Adrenal gland (tissue), 9 donors: ENCODE measurements at regions not wholly inside any gene's neighbourhood (a gene's known extent, or its start where the extent isn't known, plus 50 kb on each side); places are given as distances from the start of the nearest gene placed in this dataset.

ENCODE experiments used
- DNase-seq, 7 donors: peaks; one replicate each; pipeline ENCODE4 v3.0.0-alpha.2; 2019 to 2020
- H3K27ac ChIP-seq, 5 donors: fragments of 200-600 bp; sonication (generic) in 4 of 5; 1 replicate in 3 of 5; 2 replicates in 2 of 5; pipeline versions ENCODE4 v1.5.1 to v1.8.0; 2016 to 2020; ENCODE audit warnings: mild to moderate bottlenecking in 1 of 5
- H3K27me3 ChIP-seq: fragments of 200-600 bp; 2 replicates; pipeline ENCODE4 v1.8.0; 2021
- H3K36me3 ChIP-seq, 2 donors: fragments of 200-600 bp; replicated peaks in 1 of 2; 1 replicate in 1 of 2; 2 replicates in 1 of 2; pipeline versions ENCODE4 v1.5.1 to v1.8.0; 2018 to 2022
- H3K4me1 ChIP-seq, 2 donors: fragments of 200-600 bp; replicated peaks in 1 of 2; 1 replicate in 1 of 2; 2 replicates in 1 of 2; pipeline versions ENCODE4 v1.5.1 to v1.8.0; 2018 to 2021
- H3K4me3 ChIP-seq, 4 donors: fragments of 200-600 bp; sonication (generic) in 3 of 4; one replicate each; pipeline ENCODE4 v1.5.1; 2016 to 2018
- H3K9me3 ChIP-seq, 3 donors: fragments of 200-600 bp; sonication (generic) in 1 of 3; replicated peaks in 1 of 3; 1 replicate in 2 of 3; 2 replicates in 1 of 3; pipeline versions ENCODE4 v1.5.1 to v1.8.0; 2016 to 2021
- POLR2A ChIP-seq, 2 donors: fragments of 450-650 bp; IDR thresholded peaks; one replicate each; pipeline ENCODE4 v1.6.1; 2017; ENCODE audit warnings: antibody characterized with exemption in 2 of 2, mild to moderate bottlenecking in 2 of 2, moderate library complexity in 1 of 2
- WGBS, 4 donors: extraction: QIAGEN DNeasy Blood & Tissue Kit in 2 of 4; methylation state at CpG; one replicate each; pipeline versions ENCODE4 v1.1.5 to v1.1.7; 2013 to 2017; 5-methylcytosine and 5-hydroxymethylcytosine counted together
- intact Hi-C, 2 donors: fragments of 100-400 bp; cut with DNase I; formaldehyde crosslinking; loops; one replicate each; pipeline versions ENCODE4 v1.14.1 to v1.15.0; 2022 to 2023
- TF ChIP-seq, protein P1 (sequence below), 6 experiments: fragments of 450-650 bp in 4 of 6; fragments of 200-600 bp in 2 of 6; sonication (generic) in 1 of 6; IDR thresholded peaks; 1 replicate in 5 of 6; 2 replicates in 1 of 6; pipeline versions ENCODE4 v1.5.1 to v1.8.0; 2016 to 2021; ENCODE audit warnings: antibody characterized with exemption in 6 of 6, mild to moderate bottlenecking in 2 of 6, moderate library complexity in 1 of 6
- donor health status: healthy with polysubstance abuse.
- donor health status: Bipolar disorder and iron deficiency.
- donor health status: DM: yes; HTN: yes; CAD: no.
- donor health status: DM: no; HTN: no; CAD: no.
- donor health status: DM: no; HTN: no; CAD: no.

DNA sequence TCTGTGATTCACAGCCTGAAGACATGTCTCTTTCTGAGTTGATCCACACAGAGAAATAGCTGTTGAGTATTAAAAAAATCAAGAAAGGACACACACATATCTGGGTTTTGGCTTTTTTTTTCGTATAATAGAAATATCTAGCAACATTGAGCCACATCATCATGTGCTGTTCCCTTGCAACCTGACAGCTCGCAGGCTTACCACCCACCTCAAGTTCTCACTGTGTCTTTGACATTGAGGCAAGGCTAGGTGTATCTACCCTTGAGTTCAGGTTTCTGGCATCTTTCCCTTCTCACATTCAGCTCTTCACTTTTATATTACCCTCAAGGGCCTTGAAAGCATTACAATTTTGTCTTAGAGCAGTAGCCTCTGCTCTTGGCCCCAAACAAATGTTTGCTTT, 490.3 kb upstream of the KIRREL3 start:
- TF ChIP-seq, protein P1, sequence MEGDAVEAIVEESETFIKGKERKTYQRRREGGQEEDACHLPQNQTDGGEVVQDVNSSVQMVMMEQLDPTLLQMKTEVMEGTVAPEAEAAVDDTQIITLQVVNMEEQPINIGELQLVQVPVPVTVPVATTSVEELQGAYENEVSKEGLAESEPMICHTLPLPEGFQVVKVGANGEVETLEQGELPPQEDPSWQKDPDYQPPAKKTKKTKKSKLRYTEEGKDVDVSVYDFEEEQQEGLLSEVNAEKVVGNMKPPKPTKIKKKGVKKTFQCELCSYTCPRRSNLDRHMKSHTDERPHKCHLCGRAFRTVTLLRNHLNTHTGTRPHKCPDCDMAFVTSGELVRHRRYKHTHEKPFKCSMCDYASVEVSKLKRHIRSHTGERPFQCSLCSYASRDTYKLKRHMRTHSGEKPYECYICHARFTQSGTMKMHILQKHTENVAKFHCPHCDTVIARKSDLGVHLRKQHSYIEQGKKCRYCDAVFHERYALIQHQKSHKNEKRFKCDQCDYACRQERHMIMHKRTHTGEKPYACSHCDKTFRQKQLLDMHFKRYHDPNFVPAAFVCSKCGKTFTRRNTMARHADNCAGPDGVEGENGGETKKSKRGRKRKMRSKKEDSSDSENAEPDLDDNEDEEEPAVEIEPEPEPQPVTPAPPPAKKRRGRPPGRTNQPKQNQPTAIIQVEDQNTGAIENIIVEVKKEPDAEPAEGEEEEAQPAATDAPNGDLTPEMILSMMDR (IDR thresholded peaks at IDR 0.05): no peak
- TF ChIP-seq POLR2A (IDR thresholded peaks at IDR 0.05): no peak
- WGBS, 4 donors: 76 to 86% (median 80%) methylated on average over 2 of the region's 2 CpGs
- intact Hi-C loops: no loop called here

DNA sequence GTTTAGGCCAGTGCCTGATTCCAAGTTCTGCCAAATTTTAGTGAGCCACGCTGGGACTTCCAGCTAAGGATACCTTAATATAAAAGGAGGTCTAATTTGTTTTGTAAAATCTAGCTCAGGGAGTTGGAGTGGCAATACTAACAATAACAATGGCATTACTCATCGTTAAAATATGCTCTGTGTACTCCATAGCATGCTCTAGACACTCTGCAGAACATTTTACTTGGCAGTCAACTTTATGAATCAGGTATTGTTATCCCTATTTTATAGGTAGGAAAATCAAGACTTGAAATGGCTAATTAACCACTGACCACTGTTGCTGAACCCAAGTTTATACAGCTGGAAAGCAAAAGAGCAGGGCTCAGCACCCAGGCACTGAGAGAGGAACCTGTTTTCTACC, 485.0 kb upstream of the KIRREL3 start:
- Histone ChIP-seq H3K9me3 (no peaks in the 10 kb centered on the region), H3K27me3 (no peaks in the 10 kb centered on the region), H3K4me1 (no peaks in the 10 kb centered on the region), H3K4me3 (no peak overlapping the region), H3K36me3 (no peaks in the 10 kb centered on the region), H3K27ac (no peak overlapping the region)
- TF ChIP-seq, protein P1 (IDR thresholded peaks at IDR 0.05): no peak
- TF ChIP-seq POLR2A (IDR thresholded peaks at IDR 0.05): no peak
- 70 to 72% (median 72%) methylated on average over 2 of the region's 2 CpGs for WGBS, 4 donors
- intact Hi-C loops: no loop called here
- no peak for DNase-seq

More for the DNA sequence above, 490.3 kb upstream of the KIRREL3 start:
- H3K4me1 ChIP-seq: no peaks in the 10 kb centered on the region
- no peak for DNase-seq
- no peak overlapping the region for H3K27ac ChIP-seq
- no peaks in the 10 kb centered on the region for H3K36me3 ChIP-seq
- no peak overlapping the region for H3K4me3 ChIP-seq
- H3K27me3 ChIP-seq: no peaks in the 10 kb centered on the region
- H3K9me3 ChIP-seq: no peaks in the 10 kb centered on the region

DNA sequence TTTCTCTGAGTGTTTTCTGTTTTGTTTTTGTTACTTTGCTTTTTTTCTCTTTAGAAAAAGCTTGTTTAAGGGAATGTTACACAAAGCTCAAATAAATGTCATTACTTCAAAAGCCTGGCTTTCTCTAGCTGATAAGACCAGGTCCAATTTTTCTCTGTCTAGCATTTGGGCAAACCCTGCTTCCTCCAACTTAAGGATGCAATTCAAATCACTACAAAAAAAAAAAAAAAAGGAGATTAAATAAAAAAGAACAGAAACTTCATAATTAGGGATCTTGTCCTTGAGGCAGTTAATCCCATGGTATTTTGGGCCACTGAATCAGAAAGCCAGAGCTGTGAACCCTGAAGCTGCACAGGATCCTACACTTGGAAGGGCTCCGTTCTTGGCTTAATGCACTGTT, 480.8 kb upstream of the KIRREL3 start:
- H3K27ac ChIP-seq: no peak overlapping the region
- 75 to 88% (median 80%) methylated on average over 1 of the region's 1 CpG for WGBS, 4 donors
- no peaks in the 10 kb centered on the region for H3K9me3 ChIP-seq
- DNase-seq: no peak
- H3K4me3 ChIP-seq: no peak overlapping the region
- TF ChIP-seq, protein P1 (IDR thresholded peaks at IDR 0.05): no peak
- TF ChIP-seq POLR2A (IDR thresholded peaks at IDR 0.05): no peak
- no peaks in the 10 kb centered on the region for H3K36me3 ChIP-seq
- no peaks in the 10 kb centered on the region for H3K4me1 ChIP-seq
- H3K27me3 ChIP-seq: no peaks in the 10 kb centered on the region
- intact Hi-C loops: no loop called here

DNA sequence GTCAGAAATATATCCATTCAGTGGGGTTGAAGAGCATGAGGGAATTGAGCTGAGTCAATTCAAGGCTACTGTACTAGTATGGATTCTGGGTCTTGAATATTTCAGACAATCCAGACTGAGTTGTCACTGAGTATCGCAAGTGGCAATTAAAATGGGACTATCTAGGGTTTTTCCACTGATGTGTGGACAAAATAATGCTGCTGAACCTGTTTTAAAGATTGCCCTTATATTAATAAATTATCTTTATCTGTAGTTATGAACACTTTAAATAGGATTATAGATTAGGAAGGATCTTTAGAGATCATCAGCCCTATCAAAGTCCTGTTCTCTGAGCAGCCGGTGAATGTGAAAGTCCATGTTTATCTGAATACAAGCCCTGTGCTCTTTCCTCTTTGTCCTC, 478.3 kb upstream of the KIRREL3 start:
- WGBS, 4 donors: 83 to 94% (median 92%) methylated on average over 2 of the region's 2 CpGs
- no peak overlapping the region for H3K27ac ChIP-seq

More for the DNA sequence above, 478.3 kb upstream of the KIRREL3 start:
- Histone ChIP-seq H3K9me3 (no peaks in the 10 kb centered on the region), H3K4me1 (no peaks in the 10 kb centered on the region), H3K36me3 (no peaks in the 10 kb centered on the region), H3K27me3 (no peaks in the 10 kb centered on the region), H3K4me3 (no peak overlapping the region)
- TF ChIP-seq POLR2A (IDR thresholded peaks at IDR 0.05): no peak
- TF ChIP-seq, protein P1 (IDR thresholded peaks at IDR 0.05): no peak
- no peak for DNase-seq
- intact Hi-C loops: no loop called here
